ENCODE measurements at regions not wholly inside any gene's neighbourhood (a gene's known extent, or its start where the extent isn't known, plus 50 kb on each side); places are given as distances from the start of the nearest gene placed in this dataset.

DNA sequence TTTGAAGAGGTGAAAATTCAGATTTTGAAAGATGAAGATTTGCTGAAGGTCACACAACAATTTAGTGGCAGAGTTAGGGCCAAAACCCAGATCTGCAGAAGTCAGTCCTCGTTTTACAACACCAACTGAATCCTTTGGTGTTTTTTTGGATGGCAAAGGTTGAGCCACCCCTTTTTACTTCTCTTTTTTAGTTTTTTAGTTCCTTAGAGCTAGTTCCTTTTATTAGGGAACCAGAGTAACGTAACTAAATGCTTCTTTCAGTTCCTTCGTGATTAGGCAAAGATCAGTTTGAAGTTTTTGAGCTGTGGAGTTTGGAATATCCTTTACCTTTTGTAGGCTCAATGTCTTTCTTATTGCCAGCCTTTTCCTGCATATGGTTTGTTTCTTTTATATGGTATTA lies 67.9 kb upstream of the ARID1A start:
- TF ChIP-seq, protein P1, sequence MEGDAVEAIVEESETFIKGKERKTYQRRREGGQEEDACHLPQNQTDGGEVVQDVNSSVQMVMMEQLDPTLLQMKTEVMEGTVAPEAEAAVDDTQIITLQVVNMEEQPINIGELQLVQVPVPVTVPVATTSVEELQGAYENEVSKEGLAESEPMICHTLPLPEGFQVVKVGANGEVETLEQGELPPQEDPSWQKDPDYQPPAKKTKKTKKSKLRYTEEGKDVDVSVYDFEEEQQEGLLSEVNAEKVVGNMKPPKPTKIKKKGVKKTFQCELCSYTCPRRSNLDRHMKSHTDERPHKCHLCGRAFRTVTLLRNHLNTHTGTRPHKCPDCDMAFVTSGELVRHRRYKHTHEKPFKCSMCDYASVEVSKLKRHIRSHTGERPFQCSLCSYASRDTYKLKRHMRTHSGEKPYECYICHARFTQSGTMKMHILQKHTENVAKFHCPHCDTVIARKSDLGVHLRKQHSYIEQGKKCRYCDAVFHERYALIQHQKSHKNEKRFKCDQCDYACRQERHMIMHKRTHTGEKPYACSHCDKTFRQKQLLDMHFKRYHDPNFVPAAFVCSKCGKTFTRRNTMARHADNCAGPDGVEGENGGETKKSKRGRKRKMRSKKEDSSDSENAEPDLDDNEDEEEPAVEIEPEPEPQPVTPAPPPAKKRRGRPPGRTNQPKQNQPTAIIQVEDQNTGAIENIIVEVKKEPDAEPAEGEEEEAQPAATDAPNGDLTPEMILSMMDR (IDR thresholded peaks at IDR 0.05): no peak
- TF ChIP-seq POLR2A (IDR thresholded peaks at IDR 0.05): no peak
